ENCODE measurements at regions not wholly inside any gene's neighbourhood (a gene's known extent, or its start where the extent isn't known, plus 50 kb on each side); places are given as distances from the start of the nearest gene placed in this dataset.

DNA sequence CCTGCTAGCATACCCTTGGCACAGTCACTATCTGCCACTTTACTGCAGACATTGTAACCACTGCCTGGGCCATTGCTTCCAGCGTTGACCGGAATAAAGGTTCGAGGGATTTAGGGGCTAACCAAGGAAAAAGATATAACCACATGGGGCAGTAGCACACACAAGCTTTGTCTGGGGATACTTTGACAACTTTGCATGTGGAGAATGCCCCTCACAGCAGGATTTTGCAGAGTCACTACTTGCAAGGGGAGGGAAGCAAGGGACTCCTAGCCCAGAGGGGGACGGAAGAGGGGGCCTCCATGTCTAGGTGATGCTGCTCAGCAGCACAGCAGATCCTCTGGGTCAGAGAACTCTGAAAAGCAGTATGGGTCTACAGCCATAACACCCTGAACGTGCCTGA is 138.7 kb downstream of the SPP2 start:
- Histone ChIP-seq H3K9me2 (replicated peaks; ENCODE audit: low read depth, low read length) (no peaks in the 10 kb centered on the region), H3K9ac (ENCODE audit: low read depth, low read length, poor library complexity, severe bottlenecking) (no peak overlapping the region), H3K36me3 (ENCODE audit: insufficient read depth, low read length) (no peaks in the 10 kb centered on the region), H4K20me1 (ENCODE audit: insufficient read depth, low read length, poor library complexity, severe bottlenecking) (no peaks in the 10 kb centered on the region), H3K79me2 (ENCODE audit: insufficient read depth, low read length) (no peaks in the 10 kb centered on the region), H3K4me1 (ENCODE audit: insufficient read depth, low read length, poor library complexity, severe bottlenecking) (peaks cover 47% of the 10 kb centered on the region), H3F3A (ENCODE audit: low read depth) (no peaks in the 10 kb centered on the region), H3K9me3 (ENCODE audit: insufficient read depth, low read depth, low read length) (no peaks in the 10 kb centered on the region), H3K4me2 (ENCODE audit: low read depth, low read length, poor library complexity, severe bottlenecking) (no peak overlapping the region), H2AFZ (ENCODE audit: low read length) (peak overlapping the region; percentile 21; the same call in 1 of the 2 replicates), H3K4me3 (ENCODE audit: low read length, poor library complexity, severe bottlenecking) (no peak overlapping the region), H3K27me3 (ENCODE audit: insufficient read depth, low read length, poor library complexity, severe bottlenecking) (no peaks in the 10 kb centered on the region)
- TF ChIP-seq, protein P1, sequence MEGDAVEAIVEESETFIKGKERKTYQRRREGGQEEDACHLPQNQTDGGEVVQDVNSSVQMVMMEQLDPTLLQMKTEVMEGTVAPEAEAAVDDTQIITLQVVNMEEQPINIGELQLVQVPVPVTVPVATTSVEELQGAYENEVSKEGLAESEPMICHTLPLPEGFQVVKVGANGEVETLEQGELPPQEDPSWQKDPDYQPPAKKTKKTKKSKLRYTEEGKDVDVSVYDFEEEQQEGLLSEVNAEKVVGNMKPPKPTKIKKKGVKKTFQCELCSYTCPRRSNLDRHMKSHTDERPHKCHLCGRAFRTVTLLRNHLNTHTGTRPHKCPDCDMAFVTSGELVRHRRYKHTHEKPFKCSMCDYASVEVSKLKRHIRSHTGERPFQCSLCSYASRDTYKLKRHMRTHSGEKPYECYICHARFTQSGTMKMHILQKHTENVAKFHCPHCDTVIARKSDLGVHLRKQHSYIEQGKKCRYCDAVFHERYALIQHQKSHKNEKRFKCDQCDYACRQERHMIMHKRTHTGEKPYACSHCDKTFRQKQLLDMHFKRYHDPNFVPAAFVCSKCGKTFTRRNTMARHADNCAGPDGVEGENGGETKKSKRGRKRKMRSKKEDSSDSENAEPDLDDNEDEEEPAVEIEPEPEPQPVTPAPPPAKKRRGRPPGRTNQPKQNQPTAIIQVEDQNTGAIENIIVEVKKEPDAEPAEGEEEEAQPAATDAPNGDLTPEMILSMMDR (conservative IDR thresholded peaks at IDR 0.05; ENCODE audit: low read length): peak; percentile 50
- TF ChIP-seq EZH2phosphoT487 (IDR thresholded peaks at IDR 0.05; ENCODE audit: borderline replicate concordance): no peak

DNA sequence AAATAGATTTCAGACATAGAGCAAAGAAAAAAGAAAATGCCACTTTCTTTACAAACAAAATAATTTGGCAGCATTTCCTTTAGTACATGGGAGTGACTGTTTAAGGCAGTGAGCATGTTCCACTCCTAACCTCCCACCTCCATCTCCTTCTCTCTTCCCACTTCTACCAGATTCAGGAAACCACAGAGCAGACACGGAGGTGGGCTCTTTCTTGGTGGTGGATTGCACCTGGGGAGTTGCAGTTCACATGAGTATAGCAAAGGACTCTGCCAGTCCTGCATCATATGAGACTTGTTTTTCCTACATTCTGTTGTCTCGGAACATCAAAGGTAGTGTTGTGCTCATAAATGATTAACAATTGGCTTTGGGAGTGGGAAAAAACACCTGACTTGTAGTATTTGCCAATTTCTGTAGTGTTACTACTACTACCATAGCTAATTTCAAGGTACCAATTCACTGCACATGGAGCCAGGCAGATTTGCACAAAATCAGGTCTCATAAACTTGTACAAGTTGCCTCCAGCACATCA is 137.2 kb downstream of the SPP2 start:
- no peaks in the 10 kb centered on the region for H3K79me2 ChIP-seq (ENCODE audit: insufficient read depth, low read length)
- H3K4me3 ChIP-seq (ENCODE audit: low read length, poor library complexity, severe bottlenecking): no peak overlapping the region
- no peaks in the 10 kb centered on the region for H4K20me1 ChIP-seq (ENCODE audit: insufficient read depth, low read length, poor library complexity, severe bottlenecking)
- H3K4me1 ChIP-seq (ENCODE audit: insufficient read depth, low read length, poor library complexity, severe bottlenecking): peaks cover 41% of the 10 kb centered on the region
- no peaks in the 10 kb centered on the region for H3K36me3 ChIP-seq (ENCODE audit: insufficient read depth, low read length)
- no peaks in the 10 kb centered on the region for H3K9me3 ChIP-seq (ENCODE audit: insufficient read depth, low read depth, low read length)
- no peak overlapping the region for H3K9ac ChIP-seq (ENCODE audit: low read depth, low read length, poor library complexity, severe bottlenecking)
- H2AFZ ChIP-seq (ENCODE audit: low read length): no peak overlapping the region
- no peaks in the 10 kb centered on the region for H3K9me2 ChIP-seq (replicated peaks; ENCODE audit: low read depth, low read length)
- H3K4me2 ChIP-seq (ENCODE audit: low read depth, low read length, poor library complexity, severe bottlenecking): no peak overlapping the region
- TF ChIP-seq EZH2phosphoT487 (IDR thresholded peaks at IDR 0.05; ENCODE audit: borderline replicate concordance): no peak
- TF ChIP-seq, protein P1 (conservative IDR thresholded peaks at IDR 0.05; ENCODE audit: low read length): no peak
- no peaks in the 10 kb centered on the region for H3F3A ChIP-seq (ENCODE audit: low read depth)
- no peaks in the 10 kb centered on the region for H3K27me3 ChIP-seq (ENCODE audit: insufficient read depth, low read length, poor library complexity, severe bottlenecking)

DNA sequence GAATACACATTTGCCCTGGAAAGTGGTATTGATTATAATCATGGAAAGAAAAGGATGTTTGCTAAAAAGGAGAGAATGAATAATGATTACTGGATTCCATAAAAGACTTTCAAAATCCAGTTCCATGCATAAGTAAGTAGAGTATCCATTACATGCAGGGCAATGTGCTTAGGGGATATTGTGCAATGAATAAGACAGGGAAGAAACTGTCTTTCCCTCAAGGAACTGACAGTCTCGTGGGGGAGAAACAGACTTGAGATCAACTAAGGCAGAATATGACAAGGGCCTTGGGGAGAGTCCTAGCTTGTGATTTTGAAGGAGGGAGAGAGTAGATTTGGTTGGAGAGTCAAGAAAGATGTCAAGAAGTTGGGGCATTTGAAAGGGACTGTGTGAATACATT is 130.6 kb downstream of the SPP2 start:
- H3K4me2 ChIP-seq (ENCODE audit: low read depth, low read length, poor library complexity, severe bottlenecking): no peak overlapping the region
- H3K9me3 ChIP-seq (ENCODE audit: insufficient read depth, low read depth, low read length): no peaks in the 10 kb centered on the region
- no peaks in the 10 kb centered on the region for H3K36me3 ChIP-seq (ENCODE audit: insufficient read depth, low read length)
- no peak overlapping the region for H3K9ac ChIP-seq (ENCODE audit: low read depth, low read length, poor library complexity, severe bottlenecking)
- H4K20me1 ChIP-seq (ENCODE audit: insufficient read depth, low read length, poor library complexity, severe bottlenecking): no peaks in the 10 kb centered on the region
- H2AFZ ChIP-seq (ENCODE audit: low read length): no peak overlapping the region
- no peaks in the 10 kb centered on the region for H3K4me1 ChIP-seq (ENCODE audit: insufficient read depth, low read length, poor library complexity, severe bottlenecking)
- H3F3A ChIP-seq (ENCODE audit: low read depth): no peaks in the 10 kb centered on the region
- H3K9me2 ChIP-seq (replicated peaks; ENCODE audit: low read depth, low read length): no peaks in the 10 kb centered on the region
- H3K4me3 ChIP-seq (ENCODE audit: low read length, poor library complexity, severe bottlenecking): no peak overlapping the region
- H3K79me2 ChIP-seq (ENCODE audit: insufficient read depth, low read length): no peaks in the 10 kb centered on the region
- H3K27me3 ChIP-seq (ENCODE audit: insufficient read depth, low read length, poor library complexity, severe bottlenecking): no peaks in the 10 kb centered on the region
- no peak for TF ChIP-seq EZH2phosphoT487 (IDR thresholded peaks at IDR 0.05; ENCODE audit: borderline replicate concordance)

DNA sequence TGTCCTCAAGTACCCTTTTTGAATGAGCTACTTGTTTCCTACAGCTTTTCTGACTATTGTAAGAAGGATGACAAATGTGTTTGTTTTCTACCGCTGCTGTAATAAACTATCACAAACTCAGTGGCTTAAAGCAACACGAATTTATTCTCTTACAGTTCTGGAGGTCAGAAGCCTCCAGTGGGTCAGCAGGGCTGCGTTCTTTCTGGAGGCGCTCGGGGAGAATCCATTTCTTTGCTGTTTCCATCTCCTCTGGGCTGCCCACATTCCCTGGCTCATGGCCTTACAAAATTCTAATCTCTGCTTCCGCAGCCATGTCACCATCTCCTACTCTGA is 128.5 kb downstream of the SPP2 start:
- no peaks in the 10 kb centered on the region for H3K27me3 ChIP-seq (ENCODE audit: insufficient read depth, low read length, poor library complexity, severe bottlenecking)
- TF ChIP-seq, protein P1 (conservative IDR thresholded peaks at IDR 0.05; ENCODE audit: low read length): no peak
- no peak for TF ChIP-seq EZH2phosphoT487 (IDR thresholded peaks at IDR 0.05; ENCODE audit: borderline replicate concordance)
- H3K4me1 ChIP-seq (ENCODE audit: insufficient read depth, low read length, poor library complexity, severe bottlenecking): no peaks in the 10 kb centered on the region
- no peaks in the 10 kb centered on the region for H3K36me3 ChIP-seq (ENCODE audit: insufficient read depth, low read length)
- no peaks in the 10 kb centered on the region for H4K20me1 ChIP-seq (ENCODE audit: insufficient read depth, low read length, poor library complexity, severe bottlenecking)
- H3K79me2 ChIP-seq (ENCODE audit: insufficient read depth, low read length): no peaks in the 10 kb centered on the region
- H3K4me2 ChIP-seq (ENCODE audit: low read depth, low read length, poor library complexity, severe bottlenecking): no peak overlapping the region
- H2AFZ ChIP-seq (ENCODE audit: low read length): no peak overlapping the region
- H3F3A ChIP-seq (ENCODE audit: low read depth): no peaks in the 10 kb centered on the region
- H3K4me3 ChIP-seq (ENCODE audit: low read length, poor library complexity, severe bottlenecking): no peak overlapping the region
- H3K9me3 ChIP-seq (ENCODE audit: insufficient read depth, low read depth, low read length): no peaks in the 10 kb centered on the region
- H3K9ac ChIP-seq (ENCODE audit: low read depth, low read length, poor library complexity, severe bottlenecking): no peak overlapping the region
- H3K9me2 ChIP-seq (replicated peaks; ENCODE audit: low read depth, low read length): no peaks in the 10 kb centered on the region

Measured in Loucy (cell line).